AG10803 (cell line): ENCODE measurements at regions not wholly inside any gene's neighbourhood (a gene's known extent, or its start where the extent isn't known, plus 50 kb on each side); places are given as distances from the start of the nearest gene placed in this dataset.

Experiments used
- DNase-seq: peaks from one replicate; pipeline ENCODE4 v3.0.0; 2010; ENCODE audit warnings: low read depth
- H3K4me3 ChIP-seq: 2 replicates; pipeline ENCODE4 v1.5.1; 2011; ENCODE audit warnings: mild to moderate bottlenecking, low read length, control low read depth
- CTCF ChIP-seq: conservative IDR thresholded peaks from 2 replicates; pipeline ENCODE4 v1.5.1; 2011; ENCODE audit warnings: mild to moderate bottlenecking, low read length, control low read depth, inconsistent platforms

- no peak overlapping the region for H3K4me3 ChIP-seq
- no peak for TF ChIP-seq CTCF
- no peak for DNase-seq
These were observed 811.6 kb downstream of the TLE4 start for GRCh38 chr9:80383331-80383730.

- DNase-seq: no peak
- no peak overlapping the region for H3K4me3 ChIP-seq
- no peak for TF ChIP-seq CTCF
These were observed 810.6 kb downstream of the TLE4 start for GRCh38 chr9:80382211-80382891.

GRCh38 chr9:80380301-80380700 is 808.5 kb downstream of the TLE4 start:
- DNase-seq: no peak
- H3K4me3 ChIP-seq: no peak overlapping the region
- no peak for TF ChIP-seq CTCF

- TF ChIP-seq CTCF: no peak
- no peak overlapping the region for H3K4me3 ChIP-seq
- no peak for DNase-seq
These were observed 807.0 kb downstream of the TLE4 start for GRCh38 chr9:80378669-80379293.

- TF ChIP-seq CTCF: no peak
- no peak overlapping the region for H3K4me3 ChIP-seq
- DNase-seq: no peak
These were observed 804.4 kb downstream of the TLE4 start for GRCh38 chr9:80376180-80376579.

- DNase-seq: no peak
- no peak overlapping the region for H3K4me3 ChIP-seq
- TF ChIP-seq CTCF: no peak
These were observed 803.7 kb downstream of the TLE4 start for GRCh38 chr9:80375477-80375876.

GRCh38 chr9:80369641-80370040 is 797.9 kb downstream of the TLE4 start:
- no peak for DNase-seq
- TF ChIP-seq CTCF: no peak
- H3K4me3 ChIP-seq: no peak overlapping the region
